H54 (cell line): ENCODE measurements at regions not wholly inside any gene's neighbourhood (a gene's known extent, or its start where the extent isn't known, plus 50 kb on each side); places are given as distances from the start of the nearest gene placed in this dataset.

ENCODE experiments used
- DNase-seq: peaks from one replicate; pipeline ENCODE4 v3.0.0; 2011; ENCODE audit warnings: low spot score, mixed read lengths; ENCODE audit not compliant: insufficient read length
- FAIRE-seq: peaks from 3 replicates; lab custom pipeline; 2011; peaks lifted over from hg19 to GRCh38; lab: Jason Lieb, UNC
- POLR2A ChIP-seq: IDR thresholded peaks from 2 replicates; pipeline ENCODE4 v1.6.1; 2011; ENCODE audit warnings: low read depth, mild to moderate bottlenecking, low read length

DNA sequence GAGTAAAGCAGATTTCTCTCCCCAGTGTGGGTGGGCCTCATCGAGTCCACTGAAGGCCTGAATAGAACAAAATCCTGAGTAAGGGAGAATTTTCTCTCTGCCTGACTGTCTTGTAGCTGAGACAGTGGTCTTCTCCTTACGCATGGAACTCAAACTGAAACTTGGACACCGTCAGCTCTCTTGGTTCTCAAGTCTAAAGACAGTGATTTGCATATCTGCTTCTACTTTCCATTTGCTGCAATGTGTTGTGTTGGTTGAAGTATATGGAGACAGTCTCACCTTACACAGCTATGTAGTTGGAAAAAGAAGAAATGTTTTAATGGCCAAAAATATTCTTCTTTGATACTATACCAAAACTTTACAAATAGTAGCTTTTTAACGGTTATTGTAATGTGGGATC lies 160.2 kb upstream of the LMNTD1 start:
- DNase-seq: no peak
- no peak for FAIRE-seq
- no peak for TF ChIP-seq POLR2A

DNA sequence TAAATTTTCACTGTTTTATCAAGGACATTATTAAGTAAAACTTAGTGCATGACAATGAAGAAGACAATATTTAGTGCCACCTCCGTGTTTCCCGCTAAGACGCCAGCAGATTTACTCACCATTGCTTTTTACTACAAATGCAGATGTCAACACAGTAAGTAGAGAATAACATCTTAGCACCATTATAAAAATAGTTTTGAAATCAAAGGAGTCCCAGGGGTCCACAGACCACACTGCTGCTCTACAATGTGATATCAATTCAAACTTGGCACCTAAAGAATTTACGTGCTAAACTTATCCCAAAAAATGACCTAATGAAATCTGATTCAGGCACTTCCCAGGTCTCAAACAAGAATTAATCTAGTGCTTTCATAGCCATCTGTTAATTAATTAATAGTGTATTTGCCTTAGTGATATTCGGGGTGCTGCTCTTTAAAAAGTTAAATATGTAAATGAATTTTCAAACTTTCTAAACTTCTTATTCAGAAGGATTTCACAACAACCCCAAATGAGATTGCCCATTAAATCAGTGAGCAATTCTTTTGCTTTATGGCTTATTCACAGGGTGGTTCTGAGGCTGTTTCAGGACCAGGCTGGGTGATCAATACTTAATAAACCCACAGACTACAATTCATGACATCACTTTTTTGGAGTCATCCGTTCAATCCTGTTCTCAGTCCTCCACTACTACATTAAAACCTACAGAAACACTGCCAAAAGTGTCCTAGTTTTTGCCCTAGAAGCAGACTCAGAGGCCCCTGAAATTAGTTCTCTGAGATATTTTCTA lies 161.3 kb upstream of the LMNTD1 start:
- TF ChIP-seq POLR2A: no peak
- FAIRE-seq (no peak), DNase-seq (no peak)

- DNase-seq (no peak), FAIRE-seq (no peak)
- TF ChIP-seq POLR2A: no peak
Measured at GRCh38 chr12:25715102-25715501, 162.0 kb upstream of the LMNTD1 start.

- TF ChIP-seq POLR2A: no peak
- DNase-seq (no peak), FAIRE-seq (no peak)
Measured at GRCh38 chr12:25716842-25717241, 163.8 kb upstream of the LMNTD1 start.

GRCh38 chr12:25717552-25717951 lies 164.5 kb upstream of the LMNTD1 start:
- TF ChIP-seq POLR2A: no peak
- DNase-seq: no peak
- FAIRE-seq: no peak

GRCh38 chr12:25718081-25718731 lies 165.1 kb upstream of the LMNTD1 start:
- no peak for DNase-seq
- no peak for FAIRE-seq
- no peak for TF ChIP-seq POLR2A

- FAIRE-seq (no peak), DNase-seq (no peak)
- no peak for TF ChIP-seq POLR2A
Measured at GRCh38 chr12:25719505-25719904, 166.4 kb upstream of the LMNTD1 start.

GRCh38 chr12:25723336-25723735 lies 170.3 kb upstream of the LMNTD1 start:
- DNase-seq: no peak

DNA sequence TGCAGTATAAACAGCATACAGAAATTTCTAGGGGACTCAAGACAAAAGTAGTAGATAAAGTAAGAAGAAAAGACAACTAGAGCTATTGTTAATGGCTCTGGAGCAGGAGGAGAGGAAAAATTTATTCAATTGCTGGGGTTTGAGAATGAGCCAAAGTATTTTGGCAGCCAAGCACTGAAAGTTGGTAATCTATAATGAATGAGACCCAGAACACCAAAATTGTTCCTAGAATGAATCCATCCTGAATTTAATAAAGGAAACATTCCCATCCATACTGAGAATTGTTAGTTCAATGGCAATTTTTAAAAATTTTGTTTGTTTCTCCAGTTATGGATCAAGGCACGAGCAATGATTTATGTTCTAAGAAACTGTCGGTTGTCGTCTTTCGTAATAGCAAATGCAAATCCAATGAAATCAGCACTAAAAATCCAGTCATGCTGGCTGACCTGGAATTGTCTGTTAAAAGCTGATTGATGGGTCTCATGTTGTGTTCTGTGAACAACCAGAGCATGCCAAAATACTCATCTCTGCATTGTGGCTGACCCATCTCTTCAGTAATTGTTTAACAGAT lies 170.9 kb upstream of the LMNTD1 start:
- no peak for DNase-seq
- TF ChIP-seq POLR2A: no peak
- FAIRE-seq: no peak

More at GRCh38 chr12:25723336-25723735, 170.3 kb upstream of the LMNTD1 start:
- no peak for TF ChIP-seq POLR2A
- FAIRE-seq: no peak

DNA sequence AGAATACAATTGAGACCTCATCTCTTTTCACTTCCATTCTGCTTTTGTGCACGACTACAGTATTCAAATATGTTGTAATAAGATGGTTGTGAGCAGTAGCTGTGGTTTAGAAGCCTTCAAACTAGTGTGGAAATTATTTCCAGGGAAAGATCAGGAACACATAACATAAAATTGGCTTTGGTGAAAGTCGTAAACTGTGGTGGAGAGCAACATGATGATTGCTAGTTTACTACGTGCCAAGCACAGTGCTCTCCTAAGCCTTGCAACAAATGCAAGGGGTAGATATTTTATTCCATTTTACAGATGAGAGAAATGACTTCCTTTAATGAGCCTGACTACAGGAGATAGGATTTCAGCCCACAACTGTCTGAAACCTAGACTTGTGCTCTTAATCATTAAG lies 172.4 kb upstream of the LMNTD1 start:
- FAIRE-seq (no peak), DNase-seq (no peak)
- no peak for TF ChIP-seq POLR2A

- DNase-seq (no peak), FAIRE-seq (no peak)
- TF ChIP-seq POLR2A: no peak
Measured at GRCh38 chr12:25725931-25726330, 172.8 kb upstream of the LMNTD1 start.

DNA sequence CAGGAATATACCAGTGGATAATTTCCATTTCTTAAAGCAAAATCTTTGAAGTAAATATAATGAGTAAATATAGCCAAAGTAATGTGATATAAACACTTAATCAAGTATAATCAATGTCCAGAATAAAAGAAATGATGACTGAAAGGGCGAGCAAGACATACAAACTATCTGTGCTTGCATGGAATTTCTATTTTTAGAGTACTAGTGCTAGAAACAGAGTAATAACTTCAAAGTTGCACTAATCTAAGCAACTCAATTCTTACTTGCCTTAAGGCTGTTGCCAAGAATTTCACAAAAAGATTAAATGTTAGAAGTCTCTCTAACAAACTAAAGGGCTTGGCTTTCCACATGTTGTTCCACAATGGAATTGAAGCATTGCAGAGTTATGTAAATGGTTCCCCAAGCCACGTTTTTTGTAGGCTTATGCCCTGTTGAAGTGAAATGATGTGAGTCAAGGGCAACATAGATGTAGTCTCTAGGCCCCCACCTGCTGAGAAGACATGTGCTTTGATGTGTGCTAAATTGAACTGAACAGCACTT lies 175.0 kb upstream of the LMNTD1 start:
- no peak for FAIRE-seq
- no peak for TF ChIP-seq POLR2A
- DNase-seq: no peak

DNA sequence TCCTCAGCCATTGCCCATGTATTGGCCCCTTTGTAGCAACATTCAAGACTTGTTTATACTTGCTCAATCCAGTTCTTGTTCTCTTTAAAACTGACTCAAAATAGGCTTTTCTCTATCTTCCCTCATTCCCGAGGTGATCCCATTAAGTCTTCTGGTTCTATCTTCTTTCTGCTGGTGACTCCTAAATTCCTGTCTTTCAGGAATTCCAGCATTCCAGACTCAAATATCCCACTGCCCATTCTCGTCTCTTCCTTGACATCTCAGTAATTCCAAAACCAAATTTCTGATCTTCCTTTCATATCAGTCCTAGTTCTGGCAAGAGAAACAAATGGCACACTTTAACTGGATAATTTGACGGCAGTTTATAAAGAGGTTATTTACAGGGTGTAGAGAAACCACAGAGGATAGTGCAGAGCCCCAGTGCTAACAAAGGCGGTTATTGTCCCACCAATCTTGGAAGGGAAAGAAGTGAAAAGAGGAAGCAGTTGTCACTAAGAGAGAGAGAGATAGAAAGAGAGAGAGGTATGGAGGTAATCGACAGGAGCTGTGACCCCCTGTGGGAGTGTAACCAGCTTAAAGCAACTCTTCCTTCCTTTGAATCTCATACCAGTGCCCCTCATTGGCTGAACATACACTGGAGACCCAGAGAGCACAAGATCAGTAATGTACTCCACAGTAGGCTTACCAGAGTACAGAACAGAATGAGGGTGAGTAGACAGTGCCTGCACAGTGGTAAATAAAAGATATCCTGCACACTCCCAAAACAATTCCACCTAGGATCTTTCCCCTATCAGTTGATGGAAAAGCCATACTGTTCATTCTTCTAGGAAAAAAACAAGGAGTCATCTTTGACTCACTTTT lies 177.6 kb upstream of the LMNTD1 start:
- FAIRE-seq (no peak), DNase-seq (no peak)

More for the DNA sequence above, 177.6 kb upstream of the LMNTD1 start:
- no peak for TF ChIP-seq POLR2A
